ENCODE measurements at regions not wholly inside any gene's neighbourhood (a gene's known extent, or its start where the extent isn't known, plus 50 kb on each side); places are given as distances from the start of the nearest gene placed in this dataset.

DNA sequence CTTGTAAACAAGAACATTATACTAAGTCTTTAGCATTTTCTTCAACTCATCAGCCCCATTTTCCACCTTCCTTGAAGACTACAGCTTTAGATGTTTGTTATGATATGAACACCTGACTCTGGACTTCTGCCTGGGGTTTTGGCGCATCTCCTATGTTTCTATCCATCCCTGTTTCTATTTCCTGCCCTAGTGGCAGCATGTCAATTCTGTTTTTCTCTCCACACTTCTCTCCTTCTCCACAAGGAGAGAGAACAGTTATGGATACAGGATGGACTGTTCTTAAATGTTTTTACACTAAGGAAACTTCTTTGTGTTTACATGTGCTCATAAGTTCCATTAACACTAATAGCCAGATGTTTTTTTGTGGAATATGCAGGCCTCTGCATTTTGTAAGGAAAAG is 423.3 kb upstream of the IL12A start:
- TF ChIP-seq EZH2 (IDR thresholded peaks at IDR 0.05; ENCODE audit: borderline replicate concordance, insufficient read depth, low read length, poor library complexity, severe bottlenecking) (no peak), SMC3 (conservative IDR thresholded peaks at IDR 0.05; ENCODE audit: poor library complexity) (no peak), POLR2AphosphoS5 (IDR thresholded peaks at IDR 0.05) (no peak), EP300 (conservative IDR thresholded peaks at IDR 0.05; ENCODE audit: poor library complexity, severe bottlenecking) (no peak), RAD21 (conservative IDR thresholded peaks at IDR 0.05) (no peak), MXI1 (conservative IDR thresholded peaks at IDR 0.05; ENCODE audit: poor library complexity, severe bottlenecking) (no peak)
- TF ChIP-seq, protein P1, sequence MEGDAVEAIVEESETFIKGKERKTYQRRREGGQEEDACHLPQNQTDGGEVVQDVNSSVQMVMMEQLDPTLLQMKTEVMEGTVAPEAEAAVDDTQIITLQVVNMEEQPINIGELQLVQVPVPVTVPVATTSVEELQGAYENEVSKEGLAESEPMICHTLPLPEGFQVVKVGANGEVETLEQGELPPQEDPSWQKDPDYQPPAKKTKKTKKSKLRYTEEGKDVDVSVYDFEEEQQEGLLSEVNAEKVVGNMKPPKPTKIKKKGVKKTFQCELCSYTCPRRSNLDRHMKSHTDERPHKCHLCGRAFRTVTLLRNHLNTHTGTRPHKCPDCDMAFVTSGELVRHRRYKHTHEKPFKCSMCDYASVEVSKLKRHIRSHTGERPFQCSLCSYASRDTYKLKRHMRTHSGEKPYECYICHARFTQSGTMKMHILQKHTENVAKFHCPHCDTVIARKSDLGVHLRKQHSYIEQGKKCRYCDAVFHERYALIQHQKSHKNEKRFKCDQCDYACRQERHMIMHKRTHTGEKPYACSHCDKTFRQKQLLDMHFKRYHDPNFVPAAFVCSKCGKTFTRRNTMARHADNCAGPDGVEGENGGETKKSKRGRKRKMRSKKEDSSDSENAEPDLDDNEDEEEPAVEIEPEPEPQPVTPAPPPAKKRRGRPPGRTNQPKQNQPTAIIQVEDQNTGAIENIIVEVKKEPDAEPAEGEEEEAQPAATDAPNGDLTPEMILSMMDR (IDR thresholded peaks at IDR 0.05; ENCODE audit: poor library complexity, severe bottlenecking), result no peak

All from neural cell (in vitro differentiated cells).